NB4 (cell line): ENCODE measurements at regions not wholly inside any gene's neighbourhood (a gene's known extent, or its start where the extent isn't known, plus 50 kb on each side); places are given as distances from the start of the nearest gene placed in this dataset.

ENCODE experiments used
- DNase-seq: peaks from one replicate; pipeline ENCODE4 v3.0.0; 2010; ENCODE audit warnings: low read depth
- H3K4me3 ChIP-seq: one replicate; pipeline ENCODE4 v1.5.1; 2011; ENCODE audit warnings: mild to moderate bottlenecking, low read depth, low read length, moderate library complexity
- MYC ChIP-seq: IDR thresholded peaks from 2 replicates; pipeline ENCODE4 v1.6.1; 2011; ENCODE audit warnings: low read depth, low read length
- POLR2A ChIP-seq: IDR thresholded peaks from 2 replicates; pipeline ENCODE4 v1.6.1; 2011; ENCODE audit warnings: mild to moderate bottlenecking; ENCODE audit not compliant: insufficient read length; ENCODE audit errors: extremely low read depth
- TF ChIP-seq, protein P1 (sequence below): IDR thresholded peaks from 2 replicates; pipeline ENCODE4 v1.6.1; 2011; ENCODE audit warnings: low read depth, low read length
- TF ChIP-seq, protein P2 (sequence below): IDR thresholded peaks from one replicate; pipeline ENCODE4 v1.5.1; 2012; ENCODE audit warnings: low read depth, low read length

DNA sequence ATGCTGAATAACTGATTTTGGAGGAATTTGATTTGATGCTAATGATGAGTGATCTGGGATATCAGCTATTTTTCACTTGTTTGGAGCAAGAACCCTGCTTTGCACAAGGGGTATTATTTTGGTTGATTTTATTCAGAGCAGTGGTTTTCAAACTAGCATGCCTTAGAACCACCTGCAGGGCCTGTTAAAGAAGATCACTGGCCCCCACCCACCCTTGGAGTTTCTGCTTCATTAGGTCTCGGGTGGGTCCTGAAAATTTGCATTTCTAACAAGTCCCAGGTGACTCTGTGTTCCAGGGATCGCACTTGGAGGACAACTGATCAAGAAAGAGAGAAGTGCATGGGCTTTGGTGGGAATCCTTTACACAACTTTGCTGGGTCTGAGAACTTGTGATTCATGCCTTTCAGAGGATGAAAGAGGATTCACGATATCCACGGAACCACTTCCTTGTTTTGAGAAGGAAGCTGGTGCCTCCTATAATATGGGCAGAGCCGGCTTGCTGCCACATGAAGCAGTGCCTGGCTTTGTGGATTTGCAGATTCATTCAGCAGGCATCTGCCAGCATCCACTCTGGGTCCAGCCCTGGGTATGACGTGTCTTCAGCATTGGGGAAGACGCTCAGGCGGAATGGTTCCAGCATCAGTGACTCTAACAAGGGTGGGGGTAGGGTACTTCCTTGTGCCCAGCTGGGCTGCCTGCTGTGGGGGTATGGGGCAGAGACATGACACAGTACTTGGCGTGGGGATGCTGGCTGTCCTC, 106.6 kb upstream of the PITX1 start:
- DNase-seq: peak; percentile 69
- no peak overlapping the region for H3K4me3 ChIP-seq
- TF ChIP-seq POLR2A (no peak), MYC (no peak)
- TF ChIP-seq, protein P1, sequence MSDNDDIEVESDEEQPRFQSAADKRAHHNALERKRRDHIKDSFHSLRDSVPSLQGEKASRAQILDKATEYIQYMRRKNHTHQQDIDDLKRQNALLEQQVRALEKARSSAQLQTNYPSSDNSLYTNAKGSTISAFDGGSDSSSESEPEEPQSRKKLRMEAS: no peak
- TF ChIP-seq, protein P2, sequence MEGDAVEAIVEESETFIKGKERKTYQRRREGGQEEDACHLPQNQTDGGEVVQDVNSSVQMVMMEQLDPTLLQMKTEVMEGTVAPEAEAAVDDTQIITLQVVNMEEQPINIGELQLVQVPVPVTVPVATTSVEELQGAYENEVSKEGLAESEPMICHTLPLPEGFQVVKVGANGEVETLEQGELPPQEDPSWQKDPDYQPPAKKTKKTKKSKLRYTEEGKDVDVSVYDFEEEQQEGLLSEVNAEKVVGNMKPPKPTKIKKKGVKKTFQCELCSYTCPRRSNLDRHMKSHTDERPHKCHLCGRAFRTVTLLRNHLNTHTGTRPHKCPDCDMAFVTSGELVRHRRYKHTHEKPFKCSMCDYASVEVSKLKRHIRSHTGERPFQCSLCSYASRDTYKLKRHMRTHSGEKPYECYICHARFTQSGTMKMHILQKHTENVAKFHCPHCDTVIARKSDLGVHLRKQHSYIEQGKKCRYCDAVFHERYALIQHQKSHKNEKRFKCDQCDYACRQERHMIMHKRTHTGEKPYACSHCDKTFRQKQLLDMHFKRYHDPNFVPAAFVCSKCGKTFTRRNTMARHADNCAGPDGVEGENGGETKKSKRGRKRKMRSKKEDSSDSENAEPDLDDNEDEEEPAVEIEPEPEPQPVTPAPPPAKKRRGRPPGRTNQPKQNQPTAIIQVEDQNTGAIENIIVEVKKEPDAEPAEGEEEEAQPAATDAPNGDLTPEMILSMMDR: no peak

DNA sequence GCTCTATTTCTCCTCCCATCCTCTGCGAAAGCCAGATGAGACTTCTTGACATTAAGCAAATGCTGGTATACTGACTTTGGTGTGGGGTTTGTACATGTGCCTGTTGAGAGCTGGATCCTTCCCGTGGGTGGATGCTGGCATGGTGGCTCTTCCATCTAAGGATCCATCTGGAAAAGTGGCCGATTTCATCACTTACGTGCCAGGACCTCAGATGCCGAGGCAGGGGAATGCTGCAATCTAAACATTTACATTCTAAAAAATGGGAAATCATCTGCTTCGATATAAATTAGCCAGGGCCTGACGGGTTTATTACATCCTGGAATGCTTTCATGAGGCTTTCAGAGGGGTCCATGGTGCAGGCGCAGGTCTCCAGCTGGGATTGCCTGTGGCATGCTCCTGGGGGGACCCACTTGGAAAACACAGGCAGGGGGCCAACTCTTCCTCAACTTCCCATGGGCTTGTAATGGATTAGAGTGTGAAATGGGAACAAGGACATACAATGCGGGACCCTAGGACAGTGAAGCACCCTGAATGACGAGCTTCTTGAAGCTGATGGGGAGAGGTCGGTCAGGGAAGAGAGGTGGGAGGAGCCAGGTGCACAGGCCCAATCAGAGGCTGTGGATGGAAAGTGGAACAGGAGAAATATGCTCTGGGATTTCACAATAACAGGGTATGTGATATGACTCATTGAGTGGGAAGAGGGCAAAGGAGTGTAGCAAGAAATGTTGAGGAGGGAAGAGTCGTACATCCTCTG, 105.5 kb upstream of the PITX1 start:
- TF ChIP-seq, protein P1: no peak
- TF ChIP-seq POLR2A (no peak), MYC (no peak)
- TF ChIP-seq, protein P2: no peak
- H3K4me3 ChIP-seq: no peak overlapping the region
- peak; percentile 87 for DNase-seq

- no peak overlapping the region for H3K4me3 ChIP-seq
- no peak for DNase-seq
- TF ChIP-seq, protein P2: no peak
- TF ChIP-seq MYC (no peak), POLR2A (no peak)
- TF ChIP-seq, protein P1: no peak
Observed at GRCh38 chr5:135138116-135138850, 104.3 kb upstream of the PITX1 start.

- TF ChIP-seq MYC (no peak), POLR2A (no peak)
- TF ChIP-seq, protein P2: no peak
- TF ChIP-seq, protein P1: no peak
- no peak for DNase-seq
- H3K4me3 ChIP-seq: no peak overlapping the region
Observed at GRCh38 chr5:135137146-135137915, 103.3 kb upstream of the PITX1 start.

DNA sequence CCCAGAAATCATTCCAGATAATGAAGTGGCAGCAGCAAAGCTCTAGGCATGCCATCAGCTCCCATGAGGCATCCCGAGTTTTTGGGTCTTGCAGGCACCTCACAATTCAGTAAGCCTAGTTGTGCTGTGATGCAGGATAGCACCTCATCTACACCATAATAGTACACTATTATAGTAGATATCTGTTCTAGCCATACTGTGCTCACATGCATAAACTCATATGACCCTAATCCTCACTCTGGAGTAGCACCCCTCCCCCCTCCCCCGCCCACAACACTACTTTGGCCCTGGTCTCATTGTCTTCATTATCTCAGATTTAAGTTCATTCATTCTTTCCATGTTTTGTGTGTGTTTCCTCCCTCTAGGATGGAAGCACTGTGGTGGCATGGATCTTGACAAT, 102.5 kb upstream of the PITX1 start:
- H3K4me3 ChIP-seq: no peak overlapping the region
- DNase-seq: no peak
- TF ChIP-seq POLR2A: no peak
